ENCODE measurements at regions not wholly inside any gene's neighbourhood (a gene's known extent, or its start where the extent isn't known, plus 50 kb on each side); places are given as distances from the start of the nearest gene placed in this dataset.

DNA sequence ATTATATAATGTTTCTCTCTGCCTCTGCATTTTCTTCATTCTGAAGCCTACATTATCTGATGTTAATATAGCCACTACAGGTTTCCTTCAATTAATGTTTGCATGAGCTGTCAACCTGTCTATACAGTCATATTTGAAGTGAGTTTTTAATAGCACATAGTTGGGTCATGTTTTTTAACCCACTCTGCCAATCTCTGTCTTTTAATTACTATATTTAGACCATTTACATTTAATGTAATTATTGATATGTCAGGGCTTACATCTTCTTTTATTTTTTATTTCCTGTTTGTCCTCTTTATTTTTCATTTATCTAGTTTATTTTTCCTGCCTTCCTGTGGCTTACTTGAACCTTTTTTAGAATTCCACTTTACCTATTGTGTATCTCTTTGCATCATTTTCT, 124.3 kb upstream of the PDE1C start:
- no peak for TF ChIP-seq EZH2phosphoT487 (IDR thresholded peaks at IDR 0.05; ENCODE audit: borderline replicate concordance, low read length)
- TF ChIP-seq, protein P1, sequence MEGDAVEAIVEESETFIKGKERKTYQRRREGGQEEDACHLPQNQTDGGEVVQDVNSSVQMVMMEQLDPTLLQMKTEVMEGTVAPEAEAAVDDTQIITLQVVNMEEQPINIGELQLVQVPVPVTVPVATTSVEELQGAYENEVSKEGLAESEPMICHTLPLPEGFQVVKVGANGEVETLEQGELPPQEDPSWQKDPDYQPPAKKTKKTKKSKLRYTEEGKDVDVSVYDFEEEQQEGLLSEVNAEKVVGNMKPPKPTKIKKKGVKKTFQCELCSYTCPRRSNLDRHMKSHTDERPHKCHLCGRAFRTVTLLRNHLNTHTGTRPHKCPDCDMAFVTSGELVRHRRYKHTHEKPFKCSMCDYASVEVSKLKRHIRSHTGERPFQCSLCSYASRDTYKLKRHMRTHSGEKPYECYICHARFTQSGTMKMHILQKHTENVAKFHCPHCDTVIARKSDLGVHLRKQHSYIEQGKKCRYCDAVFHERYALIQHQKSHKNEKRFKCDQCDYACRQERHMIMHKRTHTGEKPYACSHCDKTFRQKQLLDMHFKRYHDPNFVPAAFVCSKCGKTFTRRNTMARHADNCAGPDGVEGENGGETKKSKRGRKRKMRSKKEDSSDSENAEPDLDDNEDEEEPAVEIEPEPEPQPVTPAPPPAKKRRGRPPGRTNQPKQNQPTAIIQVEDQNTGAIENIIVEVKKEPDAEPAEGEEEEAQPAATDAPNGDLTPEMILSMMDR (IDR thresholded peaks at IDR 0.05; ENCODE audit: low read depth, low read length, poor library complexity, severe bottlenecking), result no peak
- no peaks in the 10 kb centered on the region for H3K27me3 ChIP-seq (ENCODE audit: control insufficient read depth, low read length)
- no peaks in the 10 kb centered on the region for H3F3A ChIP-seq (ENCODE audit: control insufficient read depth, insufficient read depth)
- no peaks in the 10 kb centered on the region for H3K79me2 ChIP-seq (ENCODE audit: control insufficient read depth, low read length)
- H4K20me1 ChIP-seq (ENCODE audit: control insufficient read depth, insufficient read depth, low read depth, low read length), result no peaks in the 10 kb centered on the region
- no peaks in the 10 kb centered on the region for H3K36me3 ChIP-seq (ENCODE audit: control insufficient read depth, low read length)
- H3K27ac ChIP-seq (ENCODE audit: low read depth, low read length), result no peak overlapping the region
- H3K4me3 ChIP-seq (ENCODE audit: low read length), result no peak overlapping the region
- peaks cover 10% of the 10 kb centered on the region; the same call in 1 of the 2 replicates for H3K9me3 ChIP-seq (ENCODE audit: control insufficient read depth, insufficient read depth, low read length)
- H3K9me2 ChIP-seq (replicated peaks; ENCODE audit: control insufficient read depth, low read length), result no peaks in the 10 kb centered on the region; the same call in 1 of the 2 replicates
- no peaks in the 10 kb centered on the region for H3K4me1 ChIP-seq (ENCODE audit: control insufficient read depth, low read length)
- no peak overlapping the region for H3K4me2 ChIP-seq (ENCODE audit: low read length)

DNA sequence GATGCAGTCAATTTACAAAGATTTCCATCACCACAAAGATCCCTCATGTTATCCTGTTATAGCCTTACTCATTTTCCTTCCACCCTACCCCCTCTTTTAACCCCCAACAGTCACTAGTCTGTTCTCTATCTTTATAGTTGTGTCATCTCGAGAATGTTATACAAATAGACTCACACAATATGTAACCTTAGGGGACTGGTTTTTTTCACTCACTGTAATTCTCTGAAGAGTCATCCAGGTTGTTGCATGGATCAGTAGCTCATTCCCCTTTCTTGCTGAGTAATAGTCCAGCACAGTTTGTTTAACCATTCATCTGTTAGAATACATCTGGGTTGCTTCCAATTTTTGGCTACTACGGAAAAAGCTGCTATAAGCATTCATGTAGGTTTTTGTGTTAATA, 121.1 kb upstream of the PDE1C start:
- Histone ChIP-seq H3K27me3 (ENCODE audit: control insufficient read depth, low read length) (no peaks in the 10 kb centered on the region), H3K9me2 (replicated peaks; ENCODE audit: control insufficient read depth, low read length) (no peaks in the 10 kb centered on the region; the same call in 1 of the 2 replicates), H3K4me3 (ENCODE audit: low read length) (no peak overlapping the region), H3K4me2 (ENCODE audit: low read length) (no peak overlapping the region), H3K36me3 (ENCODE audit: control insufficient read depth, low read length) (no peaks in the 10 kb centered on the region), H4K20me1 (ENCODE audit: control insufficient read depth, insufficient read depth, low read depth, low read length) (no peaks in the 10 kb centered on the region), H3K27ac (ENCODE audit: low read depth, low read length) (no peak overlapping the region), H3F3A (ENCODE audit: control insufficient read depth, insufficient read depth) (no peaks in the 10 kb centered on the region), H3K79me2 (ENCODE audit: control insufficient read depth, low read length) (no peaks in the 10 kb centered on the region), H3K4me1 (ENCODE audit: control insufficient read depth, low read length) (no peaks in the 10 kb centered on the region), H3K9me3 (ENCODE audit: control insufficient read depth, insufficient read depth, low read length) (peaks cover 10% of the 10 kb centered on the region; the same call in 1 of the 2 replicates)
- TF ChIP-seq, protein P1 (IDR thresholded peaks at IDR 0.05; ENCODE audit: low read depth, low read length, poor library complexity, severe bottlenecking), result no peak
- TF ChIP-seq EZH2phosphoT487 (IDR thresholded peaks at IDR 0.05; ENCODE audit: borderline replicate concordance, low read length), result no peak

DNA sequence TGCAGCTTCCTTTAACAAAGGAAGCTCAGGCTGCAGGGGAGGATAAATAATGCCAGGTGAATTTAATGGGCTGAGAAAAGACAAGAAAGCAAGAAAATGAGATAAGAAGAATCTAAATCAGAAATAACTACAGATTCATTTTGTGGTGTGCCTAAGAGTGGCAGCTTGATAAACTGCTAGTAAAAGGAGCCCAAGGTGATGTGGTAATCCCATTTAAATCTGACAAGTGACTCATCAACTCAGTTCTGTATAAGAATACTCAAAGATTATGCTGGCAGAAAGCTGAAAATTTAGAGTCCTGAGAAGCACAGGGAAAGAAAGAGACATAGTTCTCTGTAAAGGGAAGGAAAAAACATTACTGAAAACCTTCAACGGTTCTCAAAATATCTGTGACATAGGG, 109.4 kb upstream of the PDE1C start:
- Histone ChIP-seq H3K79me2 (ENCODE audit: control insufficient read depth, low read length) (no peaks in the 10 kb centered on the region), H3K9me2 (replicated peaks; ENCODE audit: control insufficient read depth, low read length) (no peaks in the 10 kb centered on the region), H3K9me3 (ENCODE audit: control insufficient read depth, insufficient read depth, low read length) (no peaks in the 10 kb centered on the region), H3K4me1 (ENCODE audit: control insufficient read depth, low read length) (no peaks in the 10 kb centered on the region), H3K27ac (ENCODE audit: low read depth, low read length) (no peak overlapping the region), H3F3A (ENCODE audit: control insufficient read depth, insufficient read depth) (no peaks in the 10 kb centered on the region), H3K4me2 (ENCODE audit: low read length) (no peak overlapping the region), H3K27me3 (ENCODE audit: control insufficient read depth, low read length) (no peaks in the 10 kb centered on the region), H3K4me3 (ENCODE audit: low read length) (no peak overlapping the region), H4K20me1 (ENCODE audit: control insufficient read depth, insufficient read depth, low read depth, low read length) (no peaks in the 10 kb centered on the region), H3K36me3 (ENCODE audit: control insufficient read depth, low read length) (no peaks in the 10 kb centered on the region)
- TF ChIP-seq EZH2phosphoT487 (IDR thresholded peaks at IDR 0.05; ENCODE audit: borderline replicate concordance, low read length), result no peak
- TF ChIP-seq, protein P1 (IDR thresholded peaks at IDR 0.05; ENCODE audit: low read depth, low read length, poor library complexity, severe bottlenecking), result no peak

All from DOHH2 (cell line).